ENCODE measurements at regions not wholly inside any gene's neighbourhood (a gene's known extent, or its start where the extent isn't known, plus 50 kb on each side); places are given as distances from the start of the nearest gene placed in this dataset.
"Not testable (repeated sequence)": the region's sequence is repeated elsewhere in the genome, so short reads cannot be mapped to it uniquely, and the experiment has no call there.

GRCh38 chr12:76186131-76186906 is 101.8 kb upstream of the NAP1L1 start:
- FAIRE-seq (no peak), DNase-seq (ENCODE audit: insufficient read length, low spot score) (no peak)

GRCh38 chr12:76183459-76184186 is 99.1 kb upstream of the NAP1L1 start:
- no peak for FAIRE-seq
- no peak for DNase-seq (ENCODE audit: insufficient read length, low spot score)

GRCh38 chr12:76180401-76181277 is 96.2 kb upstream of the NAP1L1 start:
- no peak for FAIRE-seq
- no peak for DNase-seq (ENCODE audit: insufficient read length, low spot score)

GRCh38 chr12:76178452-76178851 is 94.0 kb upstream of the NAP1L1 start:
- no peak for FAIRE-seq
- DNase-seq (ENCODE audit: insufficient read length, low spot score): no peak

- no peak for DNase-seq (ENCODE audit: insufficient read length, low spot score)
- FAIRE-seq: no peak
Observed at GRCh38 chr12:76177821-76178220, 93.3 kb upstream of the NAP1L1 start.

GRCh38 chr12:76176940-76177339 is 92.5 kb upstream of the NAP1L1 start:
- FAIRE-seq: no peak
- no peak for DNase-seq (ENCODE audit: insufficient read length, low spot score)

GRCh38 chr12:76175946-76176345 is 91.5 kb upstream of the NAP1L1 start:
- not testable (repeated sequence) for FAIRE-seq; DNase-seq (ENCODE audit: insufficient read length, low spot score)

- DNase-seq (ENCODE audit: insufficient read length, low spot score) (no peak), FAIRE-seq (no peak)
Observed at GRCh38 chr12:76173756-76174155, 89.3 kb upstream of the NAP1L1 start.

- FAIRE-seq (peak; percentile 97), DNase-seq (ENCODE audit: insufficient read length, low spot score) (peak; percentile 62)
Observed at GRCh38 chr12:76158518-76159321, 74.2 kb upstream of the NAP1L1 start.

GRCh38 chr12:76156726-76157125 is 72.2 kb upstream of the NAP1L1 start:
- DNase-seq (ENCODE audit: insufficient read length, low spot score) (no peak), FAIRE-seq (no peak)

GRCh38 chr12:76156314-76156713 is 71.8 kb upstream of the NAP1L1 start:
- DNase-seq (ENCODE audit: insufficient read length, low spot score) (no peak), FAIRE-seq (no peak)

- no peak for FAIRE-seq
- no peak for DNase-seq (ENCODE audit: insufficient read length, low spot score)
Observed at GRCh38 chr12:76155157-76155670, 70.7 kb upstream of the NAP1L1 start.

GRCh38 chr12:76153616-76154015 is 69.1 kb upstream of the NAP1L1 start:
- peak; percentile 51 for FAIRE-seq

GRCh38 chr12:76152181-76152807 is 67.8 kb upstream of the NAP1L1 start:
- FAIRE-seq (peak; percentile 76), DNase-seq (ENCODE audit: insufficient read length, low spot score) (peak; percentile 25)

More at GRCh38 chr12:76153616-76154015, 69.1 kb upstream of the NAP1L1 start:
- DNase-seq (ENCODE audit: insufficient read length, low spot score): no peak

GRCh38 chr12:76144245-76144549 is 59.7 kb upstream of the NAP1L1 start:
- DNase-seq (ENCODE audit: insufficient read length, low spot score) (no peak), FAIRE-seq (no peak)

GRCh38 chr12:76143343-76144244 is 59.1 kb upstream of the NAP1L1 start:
- DNase-seq (ENCODE audit: insufficient read length, low spot score): peak; percentile 21
- peak; percentile 77 for FAIRE-seq

GRCh38 chr12:76142305-76142704 is 57.8 kb upstream of the NAP1L1 start:
- DNase-seq (ENCODE audit: insufficient read length, low spot score) (no peak), FAIRE-seq (no peak)

- DNase-seq (ENCODE audit: insufficient read length, low spot score) (no peak), FAIRE-seq (no peak)
Observed at GRCh38 chr12:76138656-76139055, 54.2 kb upstream of the NAP1L1 start.

- FAIRE-seq: no peak
Observed at GRCh38 chr12:76137606-76138005, 53.1 kb upstream of the NAP1L1 start.

More at GRCh38 chr12:76137606-76138005, 53.1 kb upstream of the NAP1L1 start:
- no peak for DNase-seq (ENCODE audit: insufficient read length, low spot score)

Data from GM19239 (cell line).